A549 (cell line): ENCODE measurements at regions not wholly inside any gene's neighbourhood (a gene's known extent, or its start where the extent isn't known, plus 50 kb on each side); places are given as distances from the start of the nearest gene placed in this dataset.

ENCODE experiments used
- ATAC-seq, 2 experiments: fragments of 200-7000 bp in 1 of 2; fragments of >200 bp in 1 of 2; cut with Nextera tagmentation in 1 of 2; cut with Tn5 transposase in 1 of 2; 3 replicates each; pipeline versions ENCODE4 v1.8.0 to v1.9.1; 2018 to 2020; ENCODE audit warnings: mild to moderate bottlenecking in 1 of 2, moderate library complexity in 1 of 2
- CTCF ChIA-PET: fragments of 300-600 bp; sonication (Branson Sonifier 250); formaldehyde crosslinking; extraction: SDS; loops from one replicate; lab custom pipeline; 2021; ENCODE audit warnings: antibody characterized with exemption, inconsistent platforms; lab: Yijun Ruan, JAX
- POLR2A ChIA-PET: fragments of 350-600 bp; formaldehyde crosslinking; extraction: SDS; loops from one replicate; lab custom pipeline; 2021; ENCODE audit warnings: antibody characterized with exemption, inconsistent platforms; lab: Yijun Ruan, JAX
- DNase-seq, 2 experiments: peaks; one replicate each; pipeline versions ENCODE4 v3.0.0 to v3.0.0-alpha.2; 2011 to 2016; ENCODE audit warnings: low read depth in 1 of 2, low spot score in 1 of 2
- FAIRE-seq: peaks from 2 replicates; lab custom pipeline; 2011; peaks lifted over from hg19 to GRCh38; lab: Jason Lieb, UNC
- H3K27ac ChIP-seq, 2 experiments: fragments of >200 bp; sonication (Bioruptor Twin); formaldehyde crosslinking; 3 replicates each; pipeline ENCODE4 v1.5.1; 2016 to 2017
- H3K4me1 ChIP-seq: fragments of >200 bp; sonication (Bioruptor Twin); formaldehyde crosslinking; 3 replicates; pipeline ENCODE4 v1.6.1; 2016
- H3K4me2 ChIP-seq: fragments of >200 bp; sonication (Bioruptor Twin); formaldehyde crosslinking; 3 replicates; pipeline ENCODE4 v1.6.1; 2016
- H3K4me3 ChIP-seq: fragments of >200 bp; sonication (Bioruptor Twin); formaldehyde crosslinking; 3 replicates; pipeline ENCODE4 v1.5.1; 2016
- H3K9me3 ChIP-seq: fragments of >200 bp; sonication (Bioruptor Twin); formaldehyde crosslinking; 3 replicates; pipeline ENCODE4 v1.6.1; 2016
- BCL3 ChIP-seq: fragments of >200 bp; sonication (Bioruptor Twin); formaldehyde crosslinking; IDR thresholded peaks from 3 replicates; pipeline ENCODE4 v1.6.1; 2016
- BHLHE40 ChIP-seq: IDR thresholded peaks from 2 replicates; pipeline ENCODE4 v1.6.1; 2012; ENCODE audit warnings: low read depth, low read length, inconsistent platforms
- CBX2 ChIP-seq: fragments of 200-600 bp; sonication (generic); IDR thresholded peaks from 2 replicates; pipeline ENCODE4 v1.6.1; 2016; ENCODE audit warnings: low read depth, mild to moderate bottlenecking, borderline replicate concordance
- CBX8 ChIP-seq: fragments of 200-600 bp; sonication (generic); IDR thresholded peaks from 2 replicates; pipeline ENCODE4 v1.6.1; 2016
- CHD2 ChIP-seq: fragments of 150-350 bp; IDR thresholded peaks from 2 replicates; pipeline ENCODE4 v1.6.1; 2014; ENCODE audit warnings: low read length; ENCODE audit not compliant: partially characterized antibody
- CTCF ChIP-seq: fragments of >200 bp; sonication (Bioruptor Twin); formaldehyde crosslinking; IDR thresholded peaks from 3 replicates; pipeline ENCODE4 v1.5.1; 2016
- EHF ChIP-seq: fragments of 250-450 bp; sonication (Bioruptor Pico); IDR thresholded peaks from 2 replicates; pipeline ENCODE4 v1.5.0; 2020; ENCODE audit warnings: mild to moderate bottlenecking
- EHMT2 ChIP-seq: fragments of 200-600 bp; sonication (generic); IDR thresholded peaks from 2 replicates; pipeline ENCODE4 v1.6.1; 2016; ENCODE audit warnings: antibody characterized with exemption, low read depth, mild to moderate bottlenecking, moderate library complexity
- EP300 ChIP-seq, 2 experiments: fragments of >200 bp; sonication (Bioruptor Twin); formaldehyde crosslinking; IDR thresholded peaks; 2 replicates in 1 of 2; 3 replicates in 1 of 2; pipeline ENCODE4 v1.6.1; 2016 to 2017
- FOXS1 ChIP-seq: fragments of 250-450 bp; sonication (Bioruptor Pico); IDR thresholded peaks from 2 replicates; pipeline ENCODE4 v1.5.0; 2020; ENCODE audit warnings: mild to moderate bottlenecking, moderate library complexity
- GATA3 ChIP-seq: IDR thresholded peaks from 2 replicates; pipeline ENCODE4 v1.6.1; 2012; ENCODE audit warnings: borderline replicate concordance
- HMGXB4 ChIP-seq: fragments of 250-450 bp; sonication (Bioruptor Pico); IDR thresholded peaks from 2 replicates; pipeline ENCODE4 v1.5.0; 2021; ENCODE audit warnings: mild to moderate bottlenecking, moderate library complexity, borderline replicate concordance
- HOXB13 ChIP-seq: fragments of 250-450 bp; sonication (Bioruptor Pico); IDR thresholded peaks from 2 replicates; pipeline ENCODE4 v1.5.0; 2020; ENCODE audit warnings: low read depth, mild to moderate bottlenecking, moderate library complexity
- JUN ChIP-seq, 2 experiments: fragments of >200 bp; sonication (Bioruptor Twin); formaldehyde crosslinking; IDR thresholded peaks; 2 replicates in 1 of 2; 3 replicates in 1 of 2; pipeline ENCODE4 v1.6.1; 2016 to 2017
- KDM1A ChIP-seq: fragments of 200-600 bp; sonication (generic); IDR thresholded peaks from 2 replicates; pipeline ENCODE4 v1.6.1; 2016; ENCODE audit warnings: low read depth, mild to moderate bottlenecking
- MAZ ChIP-seq: fragments of 150-350 bp; IDR thresholded peaks from 2 replicates; pipeline ENCODE4 v1.6.1; 2014; ENCODE audit warnings: antibody characterized with exemption, low read depth, low read length, borderline replicate concordance
- NPAS2 ChIP-seq: fragments of 250-450 bp; sonication (Bioruptor Pico); IDR thresholded peaks from 2 replicates; pipeline ENCODE4 v1.8.0; 2022; ENCODE audit warnings: mild to moderate bottlenecking, moderate library complexity, borderline replicate concordance
- NR3C1 ChIP-seq: fragments of >200 bp; sonication (Bioruptor Twin); formaldehyde crosslinking; IDR thresholded peaks from 3 replicates; pipeline ENCODE4 v1.6.1; 2017
- PHF8 ChIP-seq: fragments of 200-600 bp; sonication (generic); IDR thresholded peaks from 2 replicates; pipeline ENCODE4 v1.6.1; 2016; ENCODE audit warnings: low read depth, mild to moderate bottlenecking, antibody characterized with exemption, moderate library complexity, borderline replicate concordance
- RAD21 ChIP-seq, 2 experiments: fragments of >200 bp in 1 of 2; sonication (Bioruptor Twin) in 1 of 2; formaldehyde crosslinking in 1 of 2; IDR thresholded peaks in 1 of 2; conservative IDR thresholded peaks in 1 of 2; 2 replicates in 1 of 2; 3 replicates in 1 of 2; pipeline ENCODE4 v1.6.1; 2012 to 2018; ENCODE audit warnings: inconsistent platforms in 1 of 2
- SMC3 ChIP-seq: fragments of >200 bp; sonication (Bioruptor Twin); formaldehyde crosslinking; IDR thresholded peaks from 3 replicates; pipeline ENCODE4 v1.6.1; 2018; ENCODE audit warnings: inconsistent platforms
- TFCP2L1 ChIP-seq: fragments of 250-450 bp; sonication (Bioruptor Pico); IDR thresholded peaks from 2 replicates; pipeline ENCODE4 v1.5.0; 2021; ENCODE audit warnings: mild to moderate bottlenecking
- TP53 ChIP-seq: fragments of 250-450 bp; sonication (Bioruptor Pico); IDR thresholded peaks from 2 replicates; pipeline ENCODE4 v1.5.0; 2021; ENCODE audit warnings: mild to moderate bottlenecking, moderate library complexity
- USF2 ChIP-seq: fragments of 450-650 bp; IDR thresholded peaks from 2 replicates; pipeline ENCODE4 v1.6.1; 2014; ENCODE audit warnings: antibody characterized with exemption
- ZFP36 ChIP-seq: fragments of 450-650 bp; IDR thresholded peaks from 2 replicates; pipeline ENCODE4 v1.6.1; 2014; ENCODE audit warnings: borderline replicate concordance; ENCODE audit not compliant: partially characterized antibody
- ZNF302 ChIP-seq: fragments of 250-450 bp; sonication (Bioruptor Pico); IDR thresholded peaks from 2 replicates; pipeline ENCODE4 v1.9.0; 2021; ENCODE audit warnings: inconsistent platforms, mild to moderate bottlenecking, moderate library complexity
- ZSCAN20 ChIP-seq: fragments of 250-450 bp; sonication (Bioruptor Pico); IDR thresholded peaks from 2 replicates; pipeline ENCODE4 v1.8.0; 2022; ENCODE audit warnings: mild to moderate bottlenecking, moderate library complexity
- WGBS: methylation state at CpG from one replicate; pipeline ENCODE4 v1.1.6; 2017; ENCODE audit errors: missing lambda C conversion rate; 5-methylcytosine and 5-hydroxymethylcytosine counted together
- TF ChIP-seq, protein P1 (sequence below): IDR thresholded peaks from 2 replicates; pipeline ENCODE4 v1.6.1; 2012; ENCODE audit warnings: low read depth, borderline replicate concordance
- TF ChIP-seq, protein P2 (sequence below): fragments of >200 bp; sonication (Bioruptor Twin); formaldehyde crosslinking; IDR thresholded peaks from 2 replicates; pipeline ENCODE4 v1.6.1; 2016

- Histone ChIP-seq H3K4me2 (no peak overlapping the region), H3K4me1 (no peaks in the 10 kb centered on the region), H3K9me3 (no peaks in the 10 kb centered on the region), H3K27ac (no peak overlapping the region), H3K4me3 (no peak overlapping the region)
- DNase-seq, result no peak
- POLR2A ChIA-PET, result no interaction called here
- WGBS, result 56% methylated on average over 4 of the region's 4 CpGs
- TF ChIP-seq EHMT2, result no peak
- no peak for TF ChIP-seq TFCP2L1
- TF ChIP-seq NPAS2, result no peak
- TF ChIP-seq FOXS1 (CRISPR knock-in tag), result no peak
- TF ChIP-seq, protein P1, sequence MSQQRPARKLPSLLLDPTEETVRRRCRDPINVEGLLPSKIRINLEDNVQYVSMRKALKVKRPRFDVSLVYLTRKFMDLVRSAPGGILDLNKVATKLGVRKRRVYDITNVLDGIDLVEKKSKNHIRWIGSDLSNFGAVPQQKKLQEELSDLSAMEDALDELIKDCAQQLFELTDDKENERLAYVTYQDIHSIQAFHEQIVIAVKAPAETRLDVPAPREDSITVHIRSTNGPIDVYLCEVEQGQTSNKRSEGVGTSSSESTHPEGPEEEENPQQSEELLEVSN, result no peak
- no peak for TF ChIP-seq ZSCAN20
- no peak for TF ChIP-seq HMGXB4 (CRISPR knock-in tag)
- TF ChIP-seq BHLHE40, result no peak
- no peak for TF ChIP-seq ZNF302 (CRISPR knock-in tag)
- no peak for TF ChIP-seq USF2
- TF ChIP-seq, protein P2, sequence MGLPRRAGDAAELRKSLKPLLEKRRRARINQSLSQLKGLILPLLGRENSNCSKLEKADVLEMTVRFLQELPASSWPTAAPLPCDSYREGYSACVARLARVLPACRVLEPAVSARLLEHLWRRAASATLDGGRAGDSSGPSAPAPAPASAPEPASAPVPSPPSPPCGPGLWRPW, result no peak
- TF ChIP-seq EHF (CRISPR knock-in tag), result no peak
- TF ChIP-seq TP53 (CRISPR knock-in tag), result no peak
- no peak for TF ChIP-seq CBX8
- TF ChIP-seq RAD21 (conservative IDR thresholded peaks at IDR 0.05 in 1 of 2, IDR thresholded peaks at IDR 0.05 in 1 of 2), result no peak
- no peak for TF ChIP-seq SMC3
- no peak for TF ChIP-seq GATA3
- FAIRE-seq, result no peak
- CTCF ChIA-PET, result no interaction called here
- no peak for ATAC-seq
Observed at GRCh38 chr9:26682796-26683496, 209.7 kb downstream of the CAAP1 start.

- FAIRE-seq (no peak), ATAC-seq (no peak), DNase-seq (no peak)
- no peaks in the 10 kb centered on the region for H3K9me3 ChIP-seq
- 19% methylated on average over 4 of the region's 4 CpGs for WGBS
- POLR2A ChIA-PET, result no interaction called here
- no peaks in the 10 kb centered on the region for H3K4me1 ChIP-seq
- CTCF ChIA-PET, result no interaction called here
- H3K4me3 ChIP-seq, result no peak overlapping the region
- no peak overlapping the region for H3K27ac ChIP-seq
- no peak overlapping the region for H3K4me2 ChIP-seq
- TF ChIP-seq TFCP2L1 (no peak), NR3C1 (no peak), BCL3 (no peak), EP300 (IDR thresholded peaks at IDR 0.05) (no peak), JUN (IDR thresholded peaks at IDR 0.05) (no peak), CTCF (no peak), CBX8 (no peak), TP53 (CRISPR knock-in tag) (no peak), CHD2 (no peak), KDM1A (no peak), HOXB13 (CRISPR knock-in tag) (no peak), GATA3 (no peak), PHF8 (no peak), NPAS2 (no peak), CBX2 (no peak), MAZ (no peak), ZFP36 (no peak)
- TF ChIP-seq, protein P2, result no peak
Observed at GRCh38 chr9:26682041-26682440, 210.6 kb downstream of the CAAP1 start.
